ENCODE measurements at regions not wholly inside any gene's neighbourhood (a gene's known extent, or its start where the extent isn't known, plus 50 kb on each side); places are given as distances from the start of the nearest gene placed in this dataset.

DNA sequence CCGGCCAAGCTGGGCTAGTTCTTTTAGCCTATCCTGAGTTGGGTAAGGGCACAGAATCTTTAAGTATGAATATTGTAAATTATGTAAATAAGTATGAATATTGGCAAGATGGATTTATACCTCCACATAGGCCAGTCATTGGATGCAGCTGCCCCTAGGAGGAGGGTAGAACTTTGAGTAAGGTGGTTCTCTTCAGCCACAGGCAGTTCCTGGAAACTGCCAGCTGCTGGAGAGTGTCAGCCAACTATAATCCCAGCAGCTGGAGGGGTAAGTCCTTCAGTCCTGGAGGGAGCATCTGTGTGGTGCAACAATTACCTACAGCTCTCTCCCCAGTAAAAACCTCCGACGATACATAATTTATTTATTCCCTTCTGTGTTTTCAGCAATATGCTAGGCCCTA is 65.8 kb upstream of the TMPO start:
- Histone ChIP-seq H3K9ac (ENCODE audit: extremely low read depth, insufficient read length, low read length) (no peak overlapping the region), H3K23ac (ENCODE audit: insufficient read length, low read depth, low read length) (no peak overlapping the region), H3K56ac (ENCODE audit: insufficient read length, low read depth, low read length) (no peak overlapping the region), H2BK5ac (ENCODE audit: insufficient read length, low read length) (no peak overlapping the region), H2BK12ac (ENCODE audit: insufficient read length, low read depth, low read length) (no peak overlapping the region), H3K27me3 (ENCODE audit: insufficient read depth, low read length) (no peaks in the 10 kb centered on the region), H2AFZ (ENCODE audit: low read length) (no peak overlapping the region), H3T11ph (ENCODE audit: low read length) (no peak overlapping the region), H2BK15ac (ENCODE audit: low read depth, low read length) (no peak overlapping the region), H3K9me3 (ENCODE audit: control insufficient read depth, low read depth, low read length) (no peaks in the 10 kb centered on the region), H4K5ac (ENCODE audit: insufficient read length, low read depth, low read length) (no peak overlapping the region), H3K27ac (ENCODE audit: insufficient read length, low read depth, low read length) (no peak overlapping the region), H3K4me2 (ENCODE audit: insufficient read depth, insufficient read length, low read length) (no peak overlapping the region), H4K8ac (replicated peaks; ENCODE audit: insufficient read length, low read depth, low read length) (no peak overlapping the region), H2AK5ac (ENCODE audit: insufficient read length, low read length) (no peak overlapping the region), H4K91ac (ENCODE audit: insufficient read length, low read depth, low read length) (no peak overlapping the region), H3K23me2 (ENCODE audit: insufficient read length, low read depth, low read length, poor library complexity, severe bottlenecking) (no peaks in the 10 kb centered on the region), H2BK120ac (ENCODE audit: low read depth, low read length, poor library complexity, severe bottlenecking) (no peak overlapping the region), H2BK20ac (ENCODE audit: low read depth, low read length, poor library complexity, severe bottlenecking) (no peak overlapping the region), H3K4ac (ENCODE audit: low read depth, low read length) (no peak overlapping the region), H3K14ac (ENCODE audit: insufficient read depth, low read length) (no peak overlapping the region), H3K79me1 (ENCODE audit: insufficient read depth, low read depth, low read length, poor library complexity, severe bottlenecking) (no peaks in the 10 kb centered on the region), H3K4me1 (ENCODE audit: insufficient read depth, low read length) (no peaks in the 10 kb centered on the region), H4K20me1 (ENCODE audit: control insufficient read depth, insufficient read depth, insufficient read length) (no peaks in the 10 kb centered on the region), H3K18ac (ENCODE audit: insufficient read length, low read depth, low read length) (no peak overlapping the region), H3K79me2 (ENCODE audit: insufficient read depth, low read length) (no peaks in the 10 kb centered on the region)
- Mint-ChIP-seq H3K27me3 (ENCODE audit: low read depth) (no peaks in the 10 kb centered on the region), H3K36me3 (ENCODE audit: insufficient read depth in 1 of 3, low read depth in 3 of 3) (no peaks in the 10 kb centered on the region; a peak in 1 of 7 replicates), H3K27ac (no peak overlapping the region), H3K4me3 (no peak overlapping the region), H3K4me1 (peaks cover 10 to 13% of the 10 kb centered on the region in 2 experiments), H3K9me3 (peaks cover 0 to 3% of the 10 kb centered on the region in 2 experiments; a peak in 1 of 5 replicates)
- no peak for DNase-seq
- TF ChIP-seq, protein P1, sequence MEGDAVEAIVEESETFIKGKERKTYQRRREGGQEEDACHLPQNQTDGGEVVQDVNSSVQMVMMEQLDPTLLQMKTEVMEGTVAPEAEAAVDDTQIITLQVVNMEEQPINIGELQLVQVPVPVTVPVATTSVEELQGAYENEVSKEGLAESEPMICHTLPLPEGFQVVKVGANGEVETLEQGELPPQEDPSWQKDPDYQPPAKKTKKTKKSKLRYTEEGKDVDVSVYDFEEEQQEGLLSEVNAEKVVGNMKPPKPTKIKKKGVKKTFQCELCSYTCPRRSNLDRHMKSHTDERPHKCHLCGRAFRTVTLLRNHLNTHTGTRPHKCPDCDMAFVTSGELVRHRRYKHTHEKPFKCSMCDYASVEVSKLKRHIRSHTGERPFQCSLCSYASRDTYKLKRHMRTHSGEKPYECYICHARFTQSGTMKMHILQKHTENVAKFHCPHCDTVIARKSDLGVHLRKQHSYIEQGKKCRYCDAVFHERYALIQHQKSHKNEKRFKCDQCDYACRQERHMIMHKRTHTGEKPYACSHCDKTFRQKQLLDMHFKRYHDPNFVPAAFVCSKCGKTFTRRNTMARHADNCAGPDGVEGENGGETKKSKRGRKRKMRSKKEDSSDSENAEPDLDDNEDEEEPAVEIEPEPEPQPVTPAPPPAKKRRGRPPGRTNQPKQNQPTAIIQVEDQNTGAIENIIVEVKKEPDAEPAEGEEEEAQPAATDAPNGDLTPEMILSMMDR (conservative IDR thresholded peaks at IDR 0.05) = no peak
- no CpG with 5 or more reads among the region's 3 CpGs for WGBS (ENCODE audit: extremely low coverage, insufficient read length, low lambda C conversion rate)

Measured in H9 (cell line).